Natural killer cell treated with Interleukin-12 subunit alpha and Interleukin-12 subunit beta and Interleukin-15 and Interleukin-18, amount 100 ng/mL, for 72 hours (primary cell): ENCODE measurements at regions not wholly inside any gene's neighbourhood (a gene's known extent, or its start where the extent isn't known, plus 50 kb on each side); places are given as distances from the start of the nearest gene placed in this dataset.
"Not testable (repeated sequence)": the region's sequence is repeated elsewhere in the genome, so short reads cannot be mapped to it uniquely, and the experiment has no call there.

Experiments
- ATAC-seq, 2 donors: fragments of 150-1000 bp; cut with Tn5 transposase in 1 of 2; sonication (Bioruptor Pico), chemical (Tn5 transposase) in 1 of 2; 2 replicates each; pipeline ENCODE4 v1.10.0; 2021
- DNase-seq: peaks from one replicate; pipeline ENCODE4 v3.0.0; 2022; ENCODE audit warnings: low spot score
- H3K27ac Mint-ChIP-seq, 2 donors: 1 replicate in 1 of 2; 2 replicates in 1 of 2; pipeline ENCODE4 v1.8.0; 2022; ENCODE audit warnings: mixed read lengths in 2 of 2, mild to moderate bottlenecking in 1 of 2, moderate library complexity in 1 of 2
- H3K27me3 Mint-ChIP-seq, 2 donors: 1 replicate in 1 of 2; 2 replicates in 1 of 2; pipeline ENCODE4 v1.8.0; 2022; ENCODE audit warnings: mixed read lengths in 2 of 2
- H3K36me3 Mint-ChIP-seq: one replicate; pipeline ENCODE4 v1.8.0; 2022; ENCODE audit warnings: mixed read lengths
- H3K4me1 Mint-ChIP-seq, 2 donors: 1 replicate in 1 of 2; 2 replicates in 1 of 2; pipeline ENCODE4 v1.8.0; 2022; ENCODE audit warnings: low read depth in 2 of 2, mixed read lengths in 2 of 2, mild to moderate bottlenecking in 1 of 2
- H3K4me3 Mint-ChIP-seq: one replicate; pipeline ENCODE4 v1.8.0; 2022; ENCODE audit warnings: mixed read lengths
- H3K9me3 Mint-ChIP-seq: 2 replicates; pipeline ENCODE4 v1.8.0; 2022; ENCODE audit warnings: mixed read lengths

GRCh38 chr18:58805467-58806187, 59.0 kb upstream of the ZNF532 start:
- no peak overlapping the region for H3K4me3 Mint-ChIP-seq
- no peak for DNase-seq
- no peaks in the 10 kb centered on the region for H3K4me1 Mint-ChIP-seq
- H3K36me3 Mint-ChIP-seq = no peaks in the 10 kb centered on the region
- H3K9me3 Mint-ChIP-seq = no peaks in the 10 kb centered on the region
- H3K27me3 Mint-ChIP-seq = peaks cover 3 to 7% of the 10 kb centered on the region in 2 donors
- no peak for ATAC-seq
- H3K27ac Mint-ChIP-seq = no peak overlapping the region

GRCh38 chr18:58806826-58807714, 57.6 kb upstream of the ZNF532 start:
- Mint-ChIP-seq H3K4me1 (no peaks in the 10 kb centered on the region), H3K27ac (no peak overlapping the region), H3K9me3 (no peaks in the 10 kb centered on the region), H3K36me3 (no peaks in the 10 kb centered on the region), H3K27me3 (peaks cover 3 to 7% of the 10 kb centered on the region in 2 donors), H3K4me3 (no peak overlapping the region)
- DNase-seq = no peak
- peak in 1 of 2 donors; percentile 24 for ATAC-seq

GRCh38 chr18:58807766-58808165, 56.9 kb upstream of the ZNF532 start:
- no peak overlapping the region for H3K4me3 Mint-ChIP-seq
- H3K4me1 Mint-ChIP-seq = no peaks in the 10 kb centered on the region
- no peaks in the 10 kb centered on the region for H3K36me3 Mint-ChIP-seq
- DNase-seq = no peak
- no peak for ATAC-seq
- no peak overlapping the region for H3K27ac Mint-ChIP-seq
- no peaks in the 10 kb centered on the region for H3K9me3 Mint-ChIP-seq
- peaks cover 3 to 7% of the 10 kb centered on the region in 2 donors for H3K27me3 Mint-ChIP-seq

- DNase-seq (no peak), ATAC-seq (no peak)
- H3K4me3 Mint-ChIP-seq = no peak overlapping the region
- H3K9me3 Mint-ChIP-seq = no peaks in the 10 kb centered on the region
- H3K4me1 Mint-ChIP-seq = no peaks in the 10 kb centered on the region
- H3K36me3 Mint-ChIP-seq = no peaks in the 10 kb centered on the region
- H3K27me3 Mint-ChIP-seq = peaks cover 3 to 7% of the 10 kb centered on the region in 2 donors
- no peak overlapping the region for H3K27ac Mint-ChIP-seq
Observed at GRCh38 chr18:58808349-58808748, 56.3 kb upstream of the ZNF532 start.

GRCh38 chr18:58811859-58812258, 52.8 kb upstream of the ZNF532 start:
- not testable (repeated sequence) for H3K4me3 Mint-ChIP-seq, DNase-seq, ATAC-seq, H3K9me3 Mint-ChIP-seq, H3K4me1 Mint-ChIP-seq, H3K36me3 Mint-ChIP-seq, H3K27ac Mint-ChIP-seq
- H3K27me3 Mint-ChIP-seq = peaks cover 10 to 19% of the 10 kb centered on the region in 2 donors

GRCh38 chr18:58813105-58813504, 51.6 kb upstream of the ZNF532 start:
- no peaks in the 10 kb centered on the region for H3K9me3 Mint-ChIP-seq
- peaks cover 10 to 19% of the 10 kb centered on the region in 2 donors for H3K27me3 Mint-ChIP-seq
- DNase-seq (no peak), ATAC-seq (no peak)
- H3K36me3 Mint-ChIP-seq = no peaks in the 10 kb centered on the region
- no peak overlapping the region for H3K4me3 Mint-ChIP-seq
- H3K27ac Mint-ChIP-seq = no peak overlapping the region
- H3K4me1 Mint-ChIP-seq = no peaks in the 10 kb centered on the region

- Mint-ChIP-seq H3K4me3 (no peak overlapping the region), H3K9me3 (no peaks in the 10 kb centered on the region), H3K4me1 (no peaks in the 10 kb centered on the region), H3K27me3 (peaks cover 10 to 19% of the 10 kb centered on the region in 2 donors), H3K36me3 (no peaks in the 10 kb centered on the region), H3K27ac (no peak overlapping the region)
- ATAC-seq (no peak), DNase-seq (no peak)
Observed at GRCh38 chr18:58813561-58814225, 51.0 kb upstream of the ZNF532 start.

GRCh38 chr18:58814317-58814716, 50.4 kb upstream of the ZNF532 start:
- H3K27me3 Mint-ChIP-seq = peaks cover 14 to 24% of the 10 kb centered on the region in 2 donors
- no peaks in the 10 kb centered on the region for H3K9me3 Mint-ChIP-seq
- no peak overlapping the region for H3K4me3 Mint-ChIP-seq
- no peaks in the 10 kb centered on the region for H3K36me3 Mint-ChIP-seq
- H3K4me1 Mint-ChIP-seq = no peaks in the 10 kb centered on the region
- no peak overlapping the region for H3K27ac Mint-ChIP-seq
- no peak for DNase-seq
- no peak for ATAC-seq
